ENCODE measurements at regions not wholly inside any gene's neighbourhood (a gene's known extent, or its start where the extent isn't known, plus 50 kb on each side); places are given as distances from the start of the nearest gene placed in this dataset.
"Not testable (repeated sequence)": the region's sequence is repeated elsewhere in the genome, so short reads cannot be mapped to it uniquely, and the experiment has no call there.

- no peak for DNase-seq
Measured at GRCh38 chr6:76683985-76684384, 611.5 kb upstream of the IMPG1 start.

GRCh38 chr6:76682842-76683241 lies 610.4 kb upstream of the IMPG1 start:
- DNase-seq, result no peak

- peak in 1 of 2 donors; percentile 17 for DNase-seq
Measured at GRCh38 chr6:76681781-76682180, 609.3 kb upstream of the IMPG1 start.

GRCh38 chr6:76677017-76677416 lies 604.6 kb upstream of the IMPG1 start:
- no peak for DNase-seq

GRCh38 chr6:76671751-76672150 lies 599.3 kb upstream of the IMPG1 start:
- DNase-seq, result no peak

GRCh38 chr6:76644231-76644630 lies 571.8 kb upstream of the IMPG1 start:
- no peak for DNase-seq

- DNase-seq, result no peak
Measured at GRCh38 chr6:76639941-76640340, 567.5 kb upstream of the IMPG1 start.

GRCh38 chr6:76634695-76635094 lies 562.2 kb upstream of the IMPG1 start:
- no peak for DNase-seq

GRCh38 chr6:76633259-76633658 lies 560.8 kb upstream of the IMPG1 start:
- DNase-seq, result no peak

GRCh38 chr6:76631622-76632021 lies 559.2 kb upstream of the IMPG1 start:
- DNase-seq, result no peak

- DNase-seq, result no peak
Measured at GRCh38 chr6:76615395-76615794, 542.9 kb upstream of the IMPG1 start.

- no peak for DNase-seq
Measured at GRCh38 chr6:76612954-76613353, 540.5 kb upstream of the IMPG1 start.

GRCh38 chr6:76609160-76609559 lies 536.7 kb upstream of the IMPG1 start:
- DNase-seq, result no peak

- DNase-seq, result no peak
Measured at GRCh38 chr6:76594109-76594508, 521.6 kb upstream of the IMPG1 start.

GRCh38 chr6:76593668-76594067 lies 521.2 kb upstream of the IMPG1 start:
- no peak for DNase-seq

GRCh38 chr6:76592566-76592965 lies 520.1 kb upstream of the IMPG1 start:
- DNase-seq, result no peak

- DNase-seq, result no peak
Measured at GRCh38 chr6:76587271-76587670, 514.8 kb upstream of the IMPG1 start.

GRCh38 chr6:76584121-76584520 lies 511.7 kb upstream of the IMPG1 start:
- no peak for DNase-seq

GRCh38 chr6:76578746-76579145 lies 506.3 kb upstream of the IMPG1 start:
- DNase-seq, result no peak

- no peak for DNase-seq
Measured at GRCh38 chr6:76574746-76575145, 502.3 kb upstream of the IMPG1 start.

- no peak for DNase-seq
Measured at GRCh38 chr6:76565932-76566331, 493.5 kb upstream of the IMPG1 start.

GRCh38 chr6:76562371-76562770 lies 489.9 kb upstream of the IMPG1 start:
- DNase-seq, result not testable (repeated sequence)

GRCh38 chr6:76560851-76561755 lies 488.6 kb upstream of the IMPG1 start:
- not testable (repeated sequence) for DNase-seq

- DNase-seq, result no peak
Measured at GRCh38 chr6:76553256-76553655, 480.8 kb upstream of the IMPG1 start.
